ENCODE measurements at regions not wholly inside any gene's neighbourhood (a gene's known extent, or its start where the extent isn't known, plus 50 kb on each side); places are given as distances from the start of the nearest gene placed in this dataset.

GRCh38 chr10:21003240-21003822 lies 106.2 kb upstream of the NEBL start:
- no peak for DNase-seq
- no peak for TF ChIP-seq CTCF (conservative IDR thresholded peaks at IDR 0.05)
- Histone ChIP-seq H3K27ac (ENCODE audit: low read depth, low read length) (no peak overlapping the region), H3K4me3 (ENCODE audit: low read length) (no peak overlapping the region), H3K36me3 (ENCODE audit: control insufficient read depth, insufficient read depth, low read length) (no peaks in the 10 kb centered on the region), H3K4me1 (ENCODE audit: control insufficient read depth, insufficient read depth, low read length) (peaks cover 10% of the 10 kb centered on the region), H3K27me3 (ENCODE audit: control insufficient read depth, insufficient read depth, low read length, poor library complexity, severe bottlenecking) (no peaks in the 10 kb centered on the region), H3K9me3 (ENCODE audit: control insufficient read depth, low read length) (no peaks in the 10 kb centered on the region), H3K9ac (ENCODE audit: extremely low read depth, low read length, poor library complexity, severe bottlenecking) (no peak overlapping the region)
- Mint-ChIP-seq H3K27ac (no peak overlapping the region), H3K27me3 (ENCODE audit: insufficient read depth) (no peaks in the 10 kb centered on the region), H3K4me1 (peaks cover 34% of the 10 kb centered on the region), H3K4me3 (no peak overlapping the region), H3K9me3 (no peaks in the 10 kb centered on the region), H3K36me3 (ENCODE audit: low read depth) (no peaks in the 10 kb centered on the region)
- WGBS, 2 experiments (ENCODE audit: insufficient coverage in 1 of 2, insufficient read length in 1 of 2): 94 to 97% methylated on average over 6 of the region's 6 CpGs

- H3K9ac ChIP-seq (ENCODE audit: extremely low read depth, low read length, poor library complexity, severe bottlenecking): no peak overlapping the region
Measured at GRCh38 chr10:21002091-21002878, 105.2 kb upstream of the NEBL start.

GRCh38 chr10:20999699-21000098 lies 102.6 kb upstream of the NEBL start:
- peaks cover 61% of the 10 kb centered on the region for H3K4me1 Mint-ChIP-seq
- H3K9ac ChIP-seq (ENCODE audit: extremely low read depth, low read length, poor library complexity, severe bottlenecking): no peak overlapping the region
- 91 to 98% methylated on average over 7 to 11 of the region's 11 CpGs for WGBS, 2 experiments (ENCODE audit: insufficient coverage in 1 of 2, insufficient read length in 1 of 2)
- no peaks in the 10 kb centered on the region for H3K27me3 Mint-ChIP-seq (ENCODE audit: insufficient read depth)
- no peaks in the 10 kb centered on the region for H3K9me3 Mint-ChIP-seq
- no peaks in the 10 kb centered on the region for H3K36me3 Mint-ChIP-seq (ENCODE audit: low read depth)
- no peak overlapping the region for H3K4me3 Mint-ChIP-seq
- H3K9me3 ChIP-seq (ENCODE audit: control insufficient read depth, low read length): no peaks in the 10 kb centered on the region
- no peak overlapping the region for H3K4me3 ChIP-seq (ENCODE audit: low read length)
- no peaks in the 10 kb centered on the region for H3K36me3 ChIP-seq (ENCODE audit: control insufficient read depth, insufficient read depth, low read length)
- no peak for TF ChIP-seq CTCF (conservative IDR thresholded peaks at IDR 0.05)
- H3K27ac Mint-ChIP-seq: no peak overlapping the region
- H3K27me3 ChIP-seq (ENCODE audit: control insufficient read depth, insufficient read depth, low read length, poor library complexity, severe bottlenecking): no peaks in the 10 kb centered on the region
- DNase-seq: no peak
- H3K4me1 ChIP-seq (ENCODE audit: control insufficient read depth, insufficient read depth, low read length): peaks cover 29% of the 10 kb centered on the region
- H3K27ac ChIP-seq (ENCODE audit: low read depth, low read length): no peak overlapping the region

More at GRCh38 chr10:21002091-21002878, 105.2 kb upstream of the NEBL start:
- H3K27ac Mint-ChIP-seq: no peak overlapping the region
- H3K27me3 ChIP-seq (ENCODE audit: control insufficient read depth, insufficient read depth, low read length, poor library complexity, severe bottlenecking): no peaks in the 10 kb centered on the region
- H3K4me3 Mint-ChIP-seq: no peak overlapping the region
- DNase-seq: no peak
- H3K4me3 ChIP-seq (ENCODE audit: low read length): no peak overlapping the region
- no peak overlapping the region for H3K27ac ChIP-seq (ENCODE audit: low read depth, low read length)
- H3K4me1 ChIP-seq (ENCODE audit: control insufficient read depth, insufficient read depth, low read length): peaks cover 14% of the 10 kb centered on the region
- H3K9me3 Mint-ChIP-seq: no peaks in the 10 kb centered on the region
- peaks cover 38% of the 10 kb centered on the region for H3K4me1 Mint-ChIP-seq
- H3K36me3 ChIP-seq (ENCODE audit: control insufficient read depth, insufficient read depth, low read length): no peaks in the 10 kb centered on the region
- no peaks in the 10 kb centered on the region for H3K27me3 Mint-ChIP-seq (ENCODE audit: insufficient read depth)
- TF ChIP-seq CTCF (conservative IDR thresholded peaks at IDR 0.05): no peak
- no peaks in the 10 kb centered on the region for H3K9me3 ChIP-seq (ENCODE audit: control insufficient read depth, low read length)
- 79 to 85% methylated on average over 6 to 11 of the region's 11 CpGs for WGBS, 2 experiments (ENCODE audit: insufficient coverage in 1 of 2, insufficient read length in 1 of 2)
- no peaks in the 10 kb centered on the region for H3K36me3 Mint-ChIP-seq (ENCODE audit: low read depth)

Data from endodermal cell (in vitro differentiated cells).